ENCODE measurements at regions not wholly inside any gene's neighbourhood (a gene's known extent, or its start where the extent isn't known, plus 50 kb on each side); places are given as distances from the start of the nearest gene placed in this dataset.

DNA sequence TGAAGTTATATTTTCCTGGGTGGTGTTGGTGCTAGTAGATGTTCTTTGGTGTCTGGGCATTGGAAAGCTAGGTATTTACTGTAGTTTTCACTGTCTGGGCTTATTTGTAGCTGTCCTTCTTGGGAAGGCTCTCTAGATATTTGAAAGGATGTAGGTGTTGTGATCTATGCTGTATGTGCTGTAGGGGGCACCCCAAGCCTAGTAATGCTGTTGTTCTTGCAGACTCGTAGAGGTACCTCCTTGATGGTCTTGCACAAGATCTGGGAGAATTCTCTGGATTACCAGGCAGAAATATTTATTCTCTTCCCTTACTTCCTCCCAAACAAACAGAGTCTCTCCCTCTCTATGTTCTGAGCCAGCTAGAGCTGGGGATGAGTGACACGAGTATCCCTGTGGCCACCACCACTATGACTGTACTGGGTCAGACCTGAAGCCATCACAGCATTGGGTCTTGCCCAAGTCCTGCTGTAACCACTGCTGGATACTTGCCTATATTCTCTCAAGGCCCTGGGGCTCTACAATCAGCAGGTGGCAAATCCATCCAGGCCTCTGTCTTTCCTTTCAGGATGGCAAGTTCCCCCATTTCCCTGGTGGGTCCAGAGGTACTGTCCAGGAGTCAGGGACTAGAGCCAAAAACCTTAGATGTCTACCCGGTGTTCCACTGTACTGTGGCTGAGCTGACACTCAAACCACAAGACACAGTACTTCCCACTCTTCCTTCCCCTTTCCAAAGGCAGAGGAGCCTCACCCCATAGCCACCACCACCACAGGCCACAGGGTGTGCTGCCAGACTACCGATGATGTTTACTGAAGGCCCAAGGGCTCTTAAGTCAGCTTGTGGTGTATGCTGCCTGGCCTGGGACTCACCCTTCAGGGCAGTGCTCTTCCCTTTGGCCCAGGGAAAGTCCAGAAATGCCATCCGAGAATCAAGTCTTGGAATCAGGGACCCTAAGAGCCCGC is 195.2 kb upstream of the DPPA4 start:
- TF ChIP-seq YY1 (IDR thresholded peaks at IDR 0.05; ENCODE audit: insufficient read depth, insufficient read length) (no peak), ZNF274 (IDR thresholded peaks at IDR 0.05; ENCODE audit: low read depth, low read length) (no peak), SUZ12 (IDR thresholded peaks at IDR 0.05; ENCODE audit: extremely low read depth, insufficient read depth, insufficient read length) (no peak)

Data from NT2/D1 (cell line).